ENCODE measurements at regions not wholly inside any gene's neighbourhood (a gene's known extent, or its start where the extent isn't known, plus 50 kb on each side); places are given as distances from the start of the nearest gene placed in this dataset.

- TF ChIP-seq POLR2AphosphoS5 (IDR thresholded peaks at IDR 0.05) (no peak), POLR2A (IDR thresholded peaks at IDR 0.05) (no peak), EP300 (IDR thresholded peaks at IDR 0.05) (no peak), CTCF (IDR thresholded peaks at IDR 0.05) (no peak)
- DNase-seq (ENCODE audit: low spot score in 2 of 2), result no peak
- no peaks in the 10 kb centered on the region for H3K36me3 ChIP-seq
- H3K9me3 ChIP-seq, result no peaks in the 10 kb centered on the region
- H3K27me3 ChIP-seq, result no peaks in the 10 kb centered on the region
- H3K4me1 ChIP-seq, result no peaks in the 10 kb centered on the region
- no peak overlapping the region for H3K4me3 ChIP-seq
- H3K27ac ChIP-seq, result no peak overlapping the region
Measured at GRCh38 chr4:60078984-60079383, 1121.1 kb upstream of the ADGRL3 start.

GRCh38 chr4:60081839-60082238 lies 1118.3 kb upstream of the ADGRL3 start:
- Histone ChIP-seq H3K4me1 (no peaks in the 10 kb centered on the region), H3K27me3 (no peaks in the 10 kb centered on the region), H3K4me3 (no peak overlapping the region), H3K27ac (no peak overlapping the region), H3K9me3 (no peaks in the 10 kb centered on the region), H3K36me3 (no peaks in the 10 kb centered on the region)
- TF ChIP-seq CTCF (IDR thresholded peaks at IDR 0.05), result no peak
- TF ChIP-seq EP300 (IDR thresholded peaks at IDR 0.05), result no peak
- TF ChIP-seq POLR2A (IDR thresholded peaks at IDR 0.05), result no peak
- no peak for TF ChIP-seq POLR2AphosphoS5 (IDR thresholded peaks at IDR 0.05)
- 78% methylated on average over 1 of the region's 2 CpGs for WGBS
- DNase-seq (ENCODE audit: low spot score in 2 of 2), result no peak

- WGBS, result 73% methylated on average over 3 of the region's 3 CpGs
- Histone ChIP-seq H3K27ac (no peak overlapping the region), H3K27me3 (no peaks in the 10 kb centered on the region), H3K9me3 (no peaks in the 10 kb centered on the region), H3K36me3 (no peaks in the 10 kb centered on the region), H3K4me3 (no peak overlapping the region), H3K4me1 (no peaks in the 10 kb centered on the region)
- no peak for DNase-seq (ENCODE audit: low spot score in 2 of 2)
- no peak for TF ChIP-seq CTCF (IDR thresholded peaks at IDR 0.05)
- TF ChIP-seq POLR2AphosphoS5 (IDR thresholded peaks at IDR 0.05), result no peak
- TF ChIP-seq EP300 (IDR thresholded peaks at IDR 0.05), result no peak
- TF ChIP-seq POLR2A (IDR thresholded peaks at IDR 0.05), result no peak
Measured at GRCh38 chr4:60088807-60089486, 1111.2 kb upstream of the ADGRL3 start.

- H3K36me3 ChIP-seq, result no peaks in the 10 kb centered on the region
- 72% methylated on average over 3 of the region's 3 CpGs for WGBS
- no peak overlapping the region for H3K27ac ChIP-seq
- TF ChIP-seq POLR2A (IDR thresholded peaks at IDR 0.05) (no peak), EP300 (IDR thresholded peaks at IDR 0.05) (no peak), POLR2AphosphoS5 (IDR thresholded peaks at IDR 0.05) (no peak), CTCF (IDR thresholded peaks at IDR 0.05) (no peak)
- no peak for DNase-seq (ENCODE audit: low spot score in 2 of 2)
- no peaks in the 10 kb centered on the region for H3K9me3 ChIP-seq
- H3K4me3 ChIP-seq, result no peak overlapping the region
- no peaks in the 10 kb centered on the region for H3K27me3 ChIP-seq
- H3K4me1 ChIP-seq, result no peaks in the 10 kb centered on the region
Measured at GRCh38 chr4:60089546-60090273, 1110.4 kb upstream of the ADGRL3 start.

GRCh38 chr4:60096676-60097075 lies 1103.5 kb upstream of the ADGRL3 start:
- H3K4me3 ChIP-seq, result no peak overlapping the region
- no peak overlapping the region for H3K27ac ChIP-seq
- no peaks in the 10 kb centered on the region for H3K27me3 ChIP-seq
- DNase-seq (ENCODE audit: low spot score in 2 of 2), result no peak
- no peak for TF ChIP-seq CTCF (IDR thresholded peaks at IDR 0.05)
- TF ChIP-seq EP300 (IDR thresholded peaks at IDR 0.05), result no peak
- TF ChIP-seq POLR2A (IDR thresholded peaks at IDR 0.05), result no peak
- TF ChIP-seq POLR2AphosphoS5 (IDR thresholded peaks at IDR 0.05), result no peak
- H3K9me3 ChIP-seq, result no peaks in the 10 kb centered on the region
- H3K4me1 ChIP-seq, result no peaks in the 10 kb centered on the region
- 0% methylated on average over 1 of the region's 1 CpG for WGBS
- H3K36me3 ChIP-seq, result no peaks in the 10 kb centered on the region
